ENCODE measurements at regions not wholly inside any gene's neighbourhood (a gene's known extent, or its start where the extent isn't known, plus 50 kb on each side); places are given as distances from the start of the nearest gene placed in this dataset.

DNA sequence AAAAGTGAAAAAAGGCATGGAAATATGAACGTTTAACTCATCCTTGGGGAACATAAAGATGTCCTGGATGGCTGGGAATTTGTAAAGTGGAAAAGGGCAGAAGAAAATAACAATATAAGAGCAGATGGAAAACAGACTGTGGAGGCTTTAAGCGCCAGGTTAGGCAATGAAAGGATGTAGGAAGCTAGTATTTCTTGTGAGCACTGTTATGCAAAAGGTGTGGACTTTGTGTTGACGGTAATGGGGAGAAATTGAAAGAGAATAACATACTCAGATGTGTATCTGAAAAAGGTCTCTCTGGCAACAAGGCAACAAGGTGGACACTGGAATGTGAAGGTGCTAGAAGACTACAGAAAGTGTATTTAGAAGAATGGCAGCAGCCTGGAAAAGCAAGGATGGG is 411.8 kb downstream of the PLPP3 start:
- in situ Hi-C loops (cut with MboI; ENCODE audit: low sequenced_read_pairs) = no loop called here

DNA sequence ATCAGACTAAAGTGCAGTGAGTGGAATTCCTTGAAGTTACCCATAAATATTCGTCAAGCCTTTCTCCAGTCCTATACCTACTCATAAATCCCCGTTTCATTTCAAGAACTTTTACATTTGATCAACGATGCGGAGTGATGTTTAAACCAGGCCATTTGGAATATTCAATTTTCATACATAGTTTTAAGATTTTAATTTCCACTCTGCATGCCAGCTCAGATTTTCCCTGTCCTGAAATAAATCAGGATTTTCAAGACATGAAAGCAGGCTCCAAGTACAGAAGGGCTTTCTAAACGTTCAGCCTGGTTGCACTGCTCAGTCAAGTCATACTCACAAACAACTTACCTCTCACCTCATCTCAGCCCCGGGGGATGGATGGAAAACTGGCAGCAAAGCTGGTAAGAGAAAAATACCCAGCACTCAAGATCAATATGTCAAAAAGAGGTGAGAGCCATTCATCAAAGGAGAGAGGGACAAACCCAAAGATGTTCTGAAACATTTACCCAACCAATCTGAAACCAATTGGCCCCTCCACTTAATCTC is 418.5 kb downstream of the PLPP3 start:
- in situ Hi-C loops (cut with MboI; ENCODE audit: low sequenced_read_pairs) = no loop called here

DNA sequence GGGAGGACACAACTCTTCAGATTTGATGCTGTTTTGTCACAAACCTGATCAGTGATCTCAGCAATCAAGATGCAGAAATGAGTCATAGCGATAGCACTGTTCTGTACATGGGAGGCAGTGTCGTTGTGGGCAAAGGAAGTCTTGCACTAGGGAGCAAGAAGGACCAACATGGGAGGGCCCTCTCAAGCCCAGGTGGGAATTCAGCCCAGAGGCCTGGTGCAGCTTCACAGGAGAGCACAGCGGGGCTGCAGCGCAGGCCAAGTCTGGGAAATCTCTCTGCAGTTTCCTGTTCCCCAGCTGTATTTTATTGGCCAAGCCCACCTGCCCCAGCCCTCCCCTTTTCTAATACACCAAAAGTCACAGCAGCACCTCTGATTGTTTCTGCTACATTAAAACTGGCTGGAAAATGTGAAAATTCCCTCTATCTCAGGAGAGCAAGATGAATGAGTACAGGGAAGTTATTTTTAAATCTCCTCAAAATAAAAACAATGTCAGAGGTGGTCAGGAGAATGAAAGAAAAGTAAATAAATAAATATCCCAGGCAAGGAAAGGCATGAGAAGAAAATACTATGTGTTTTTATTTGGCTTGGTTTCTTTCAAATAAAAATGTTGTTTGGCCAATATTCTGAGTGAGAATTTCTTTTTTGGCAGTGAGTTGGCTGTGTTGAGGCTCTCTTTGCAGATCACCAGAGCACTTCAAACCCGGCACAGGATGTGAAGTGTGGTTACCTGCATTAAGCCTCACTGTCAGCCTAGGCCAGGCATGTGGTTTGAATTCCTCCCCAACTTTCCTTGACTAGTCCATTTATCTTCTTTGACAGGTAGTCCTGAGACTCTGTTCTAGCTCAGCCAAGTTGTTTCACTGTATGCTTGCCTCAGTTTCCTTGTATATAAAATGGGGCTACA is 422.1 kb downstream of the PLPP3 start:
- in situ Hi-C loops (cut with MboI; ENCODE audit: low sequenced_read_pairs) = no loop called here

DNA sequence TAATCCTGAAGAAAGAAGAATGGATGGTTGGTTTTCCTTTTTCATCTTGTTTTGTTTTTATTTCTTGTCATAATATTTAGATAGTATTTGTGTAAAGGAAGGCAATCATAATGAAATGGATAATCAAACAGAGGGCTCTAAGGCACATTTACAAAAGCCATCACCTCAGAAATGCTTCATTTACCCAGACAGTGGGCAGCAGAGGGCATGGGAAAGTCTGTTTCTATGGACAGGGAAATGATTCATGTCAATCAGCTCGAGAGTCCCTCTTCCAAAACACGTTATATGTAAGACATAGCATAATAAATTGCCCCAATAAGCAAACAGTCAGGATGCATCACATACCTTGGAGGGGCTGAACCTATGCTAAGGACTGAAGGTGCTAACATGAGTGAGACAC is 426.1 kb downstream of the PLPP3 start:
- in situ Hi-C loops (cut with MboI; ENCODE audit: low sequenced_read_pairs) = no loop called here

DNA sequence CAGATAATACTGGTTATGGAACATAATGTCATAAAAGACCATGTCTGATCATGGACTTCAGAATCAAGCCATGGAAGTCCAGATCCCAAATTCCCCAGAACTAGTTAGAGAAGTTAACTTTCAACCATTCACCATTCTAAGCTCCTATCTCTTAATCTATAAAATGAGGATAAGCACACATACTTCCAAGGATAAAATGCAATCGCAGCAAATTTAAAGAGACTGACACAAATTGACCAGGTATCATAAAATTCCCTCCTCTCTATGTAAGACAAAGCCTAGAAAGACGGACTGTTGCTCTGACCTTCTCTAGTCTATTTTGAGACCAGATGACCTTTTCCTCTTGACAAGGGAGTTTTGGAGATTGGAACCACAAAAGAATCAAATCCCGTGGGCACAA is 426.7 kb downstream of the PLPP3 start:
- in situ Hi-C loops (cut with MboI; ENCODE audit: low sequenced_read_pairs) = no loop called here

DNA sequence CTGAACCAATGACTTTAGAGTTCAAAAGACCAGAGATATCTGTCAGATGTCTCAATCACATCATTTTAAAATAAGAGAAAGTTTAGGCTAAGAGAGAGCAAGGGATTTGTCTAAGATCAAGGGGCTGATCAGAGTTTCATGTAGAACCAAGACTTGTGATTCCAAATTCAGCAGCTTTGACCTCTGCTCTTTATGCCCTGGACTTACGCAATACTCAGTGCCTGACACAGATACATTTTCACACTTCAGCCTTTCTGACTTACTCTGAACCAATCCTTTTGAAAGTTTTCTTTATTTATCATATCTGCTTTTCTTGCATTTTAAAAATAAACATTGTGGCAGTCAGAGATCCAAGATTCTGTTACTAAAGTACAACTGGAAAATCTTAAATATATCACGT is 428.0 kb downstream of the PLPP3 start:
- in situ Hi-C loops (cut with MboI; ENCODE audit: low sequenced_read_pairs) = no loop called here

DNA sequence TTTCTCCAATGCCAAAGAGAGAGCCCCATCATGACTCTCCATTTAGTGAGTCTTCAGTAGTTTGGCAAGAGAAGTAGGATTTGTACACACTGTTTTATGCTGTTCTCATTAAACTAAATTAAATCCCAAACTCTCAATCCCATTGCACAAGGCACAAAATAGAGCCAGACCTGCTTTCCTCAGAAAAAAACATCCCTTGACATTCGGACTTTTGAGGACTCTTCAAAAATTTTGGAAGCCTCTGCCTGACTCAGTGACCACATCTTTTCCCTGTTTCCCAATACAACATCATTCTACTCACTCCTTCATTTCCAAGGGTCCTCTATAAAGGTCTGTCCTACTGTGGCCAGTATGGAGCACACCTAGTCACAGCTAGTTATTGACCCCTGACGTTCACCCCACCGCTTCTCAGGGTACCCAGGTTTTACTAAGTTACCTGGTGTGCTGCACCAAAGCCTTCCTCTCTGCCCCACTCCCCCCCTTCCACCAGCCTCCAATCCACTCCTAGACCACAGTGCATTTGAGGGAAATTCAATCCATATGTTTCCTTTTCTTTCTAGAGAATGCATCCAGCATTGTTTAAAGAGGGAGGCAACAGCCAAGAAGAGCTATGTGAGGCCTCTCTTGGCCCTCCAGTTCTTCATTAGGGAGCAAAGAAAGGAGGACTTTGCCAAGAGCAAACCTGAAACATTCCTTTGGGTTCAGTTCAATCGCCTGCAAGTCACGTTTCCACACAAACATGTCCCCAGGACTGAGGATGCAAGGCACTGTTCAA is 428.7 kb downstream of the PLPP3 start:
- in situ Hi-C loops (cut with MboI; ENCODE audit: low sequenced_read_pairs) = no loop called here

DNA sequence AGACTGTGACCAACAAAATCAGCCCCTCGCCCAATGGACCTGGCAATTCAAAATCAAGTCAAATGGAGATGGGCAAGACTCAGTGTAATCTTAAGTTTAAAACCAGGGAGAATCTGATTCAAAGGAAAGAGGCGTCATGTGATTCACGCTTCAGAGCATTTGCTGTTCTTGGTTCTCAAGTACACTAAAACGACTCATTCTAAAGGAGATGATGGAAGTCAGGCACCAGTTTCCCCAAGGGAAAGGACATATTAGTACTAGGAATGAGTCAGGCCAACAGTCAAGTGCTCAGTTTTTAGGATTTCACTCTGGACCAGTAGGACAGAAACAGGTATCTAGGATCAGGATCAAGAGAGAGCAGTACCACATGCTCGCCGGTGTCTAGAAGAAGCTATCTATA is 429.6 kb downstream of the PLPP3 start:
- in situ Hi-C loops (cut with MboI; ENCODE audit: low sequenced_read_pairs) = no loop called here

DNA sequence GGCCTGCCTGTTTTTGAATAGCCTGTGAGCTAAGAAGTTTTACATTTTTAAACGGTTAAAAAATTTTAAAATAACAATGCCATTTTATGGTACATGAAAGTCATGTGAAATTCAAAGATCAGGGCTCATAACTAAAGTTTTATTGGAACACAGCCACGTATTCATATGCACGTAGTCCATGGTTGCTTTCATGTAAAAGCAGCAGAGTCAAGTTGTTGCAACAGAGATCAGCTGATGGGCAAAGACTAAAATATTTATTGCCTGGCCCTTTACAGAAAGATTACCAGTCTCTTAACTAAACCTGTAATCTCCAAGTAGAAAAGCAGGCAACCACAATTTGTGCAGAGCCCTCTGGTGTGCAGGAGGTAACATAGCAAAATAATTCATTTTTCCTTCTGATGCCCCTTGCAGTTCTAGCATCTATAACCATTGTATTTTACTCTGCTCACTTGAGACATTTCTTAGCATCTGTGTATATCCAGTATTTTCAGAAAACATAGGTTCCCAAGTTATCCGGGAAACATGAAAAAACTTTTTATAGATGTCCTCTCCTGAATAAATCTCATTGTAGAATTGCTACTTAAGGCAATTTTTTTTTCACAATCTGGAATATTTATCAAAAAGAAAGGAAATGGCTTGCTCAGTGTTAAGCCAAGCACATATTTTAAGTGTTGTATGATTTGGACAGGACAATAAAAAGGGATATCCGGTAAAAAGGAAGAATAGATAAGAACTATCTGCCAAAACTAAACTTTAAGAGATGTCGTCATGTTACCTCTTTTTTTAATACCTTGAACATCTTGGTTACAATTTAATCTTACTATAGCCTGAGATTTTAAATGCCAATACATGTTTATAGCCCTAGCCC is 430.8 kb downstream of the PLPP3 start:
- in situ Hi-C loops (cut with MboI; ENCODE audit: low sequenced_read_pairs) = no loop called here

DNA sequence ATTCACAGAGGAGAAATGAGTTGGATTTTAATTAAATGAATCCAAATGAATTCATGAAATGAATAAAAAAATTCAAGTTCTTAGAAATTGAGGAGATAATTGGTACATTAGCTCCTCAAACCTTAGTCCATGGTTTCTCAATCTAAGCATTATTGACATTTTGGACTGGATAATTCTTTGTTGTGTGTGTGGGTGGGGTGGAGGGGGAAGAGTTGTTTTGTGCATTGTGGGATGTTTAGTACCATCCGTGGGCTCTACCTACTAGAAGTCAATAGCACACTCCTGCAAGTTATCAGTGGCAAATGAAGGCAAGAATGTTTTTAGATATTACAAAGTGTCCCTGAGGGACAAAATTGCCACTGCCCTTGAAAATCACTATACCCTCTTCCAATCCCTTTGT is 431.9 kb downstream of the PLPP3 start:
- in situ Hi-C loops (cut with MboI; ENCODE audit: low sequenced_read_pairs) = no loop called here

DNA sequence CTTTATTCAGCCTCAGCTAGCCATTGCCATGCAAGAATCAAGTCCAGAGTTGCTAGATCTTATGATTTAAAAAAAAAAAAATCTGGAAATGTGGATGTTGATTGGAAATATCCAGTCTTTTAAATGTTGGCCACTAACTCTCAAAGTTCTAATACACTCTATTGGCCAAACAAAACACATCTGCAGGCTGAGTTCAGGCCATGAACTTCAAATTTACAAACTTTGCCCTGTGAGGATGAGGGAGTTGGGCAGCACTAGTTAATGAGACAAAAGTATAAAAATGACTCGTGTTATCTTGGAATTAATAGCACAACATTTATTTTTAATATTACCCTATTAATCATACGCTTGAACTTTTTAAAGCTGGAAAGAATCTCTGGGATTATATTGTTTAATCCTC is 432.3 kb downstream of the PLPP3 start:
- in situ Hi-C loops (cut with MboI; ENCODE audit: low sequenced_read_pairs) = no loop called here

DNA sequence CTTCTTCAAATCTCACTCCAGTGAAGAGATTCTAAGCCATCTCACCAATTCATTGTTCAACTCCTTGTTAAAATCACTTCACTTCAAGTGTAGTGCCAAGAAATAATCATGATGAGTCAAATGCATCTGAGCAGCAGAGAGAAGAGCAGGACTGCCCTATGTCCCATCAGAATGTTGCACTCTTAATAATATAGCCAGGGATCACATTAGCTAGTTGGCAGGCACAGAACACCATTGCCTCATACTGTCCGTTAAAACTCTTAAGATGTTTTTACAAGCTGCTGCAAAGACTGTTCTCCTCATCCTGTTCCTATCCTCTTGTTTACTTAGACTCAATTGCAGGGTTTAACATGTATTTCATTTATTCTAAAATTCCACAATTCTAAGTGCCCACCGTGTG is 432.9 kb downstream of the PLPP3 start:
- in situ Hi-C loops (cut with MboI; ENCODE audit: low sequenced_read_pairs) = no loop called here

DNA sequence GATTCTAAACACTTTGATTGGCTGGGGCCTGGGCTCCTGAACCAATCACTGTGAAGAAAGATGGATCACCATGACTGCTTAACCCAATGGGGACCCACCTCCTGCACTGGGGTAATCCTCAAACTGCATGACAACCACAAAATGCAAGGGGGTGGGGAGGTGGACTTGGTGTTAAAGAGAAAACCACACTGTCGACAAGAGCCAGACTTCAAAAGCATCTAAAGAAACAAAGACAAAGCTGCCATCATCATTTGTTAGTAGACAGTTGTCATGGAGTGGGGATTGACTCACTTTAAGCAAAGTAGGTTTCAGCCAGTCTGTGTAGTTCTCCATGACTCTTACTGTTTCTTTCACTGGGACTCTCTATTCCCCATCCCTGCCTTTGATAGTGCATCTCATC is 433.8 kb downstream of the PLPP3 start:
- in situ Hi-C loops (cut with MboI; ENCODE audit: low sequenced_read_pairs) = no loop called here

DNA sequence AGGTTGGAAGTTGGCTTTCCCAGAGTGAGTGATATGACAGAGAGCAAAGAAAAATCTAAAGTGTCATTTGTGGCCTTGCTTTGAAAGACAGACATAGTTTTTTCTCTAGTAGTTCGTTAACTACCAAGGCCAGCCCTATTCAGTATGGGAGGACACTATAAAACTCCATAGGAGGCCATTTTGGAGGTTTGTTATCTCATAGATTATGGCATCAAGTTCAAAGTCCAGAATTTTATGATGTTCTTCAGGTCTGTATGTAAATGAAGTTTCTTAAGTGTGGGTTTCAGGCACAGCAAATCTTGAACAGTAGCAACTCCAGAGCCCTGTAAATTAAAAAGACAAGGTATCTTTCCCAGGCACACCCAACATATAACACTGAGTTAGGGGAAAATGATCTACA is 437.1 kb downstream of the PLPP3 start:
- in situ Hi-C loops (cut with MboI; ENCODE audit: low sequenced_read_pairs) = no loop called here

DNA sequence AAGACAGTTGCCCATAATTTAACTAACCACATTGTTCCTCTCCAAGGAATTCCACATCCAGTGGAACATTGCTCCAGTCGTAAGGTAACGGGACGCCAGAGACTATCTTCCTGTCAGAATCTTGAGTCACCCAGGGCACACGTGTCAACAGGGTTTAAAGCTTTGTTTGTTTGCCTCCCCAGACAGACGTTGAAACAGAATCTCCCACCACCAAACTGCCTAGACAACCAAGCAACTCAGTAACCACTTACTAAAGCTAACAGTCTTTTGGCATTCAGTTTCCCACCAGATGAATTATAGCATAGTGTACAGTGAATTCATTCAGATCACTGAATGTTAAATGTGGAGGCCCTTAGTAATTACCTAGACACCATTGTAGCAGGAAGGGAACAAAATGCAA is 439.5 kb downstream of the PLPP3 start:
- in situ Hi-C loops (cut with MboI; ENCODE audit: low sequenced_read_pairs) = no loop called here

DNA sequence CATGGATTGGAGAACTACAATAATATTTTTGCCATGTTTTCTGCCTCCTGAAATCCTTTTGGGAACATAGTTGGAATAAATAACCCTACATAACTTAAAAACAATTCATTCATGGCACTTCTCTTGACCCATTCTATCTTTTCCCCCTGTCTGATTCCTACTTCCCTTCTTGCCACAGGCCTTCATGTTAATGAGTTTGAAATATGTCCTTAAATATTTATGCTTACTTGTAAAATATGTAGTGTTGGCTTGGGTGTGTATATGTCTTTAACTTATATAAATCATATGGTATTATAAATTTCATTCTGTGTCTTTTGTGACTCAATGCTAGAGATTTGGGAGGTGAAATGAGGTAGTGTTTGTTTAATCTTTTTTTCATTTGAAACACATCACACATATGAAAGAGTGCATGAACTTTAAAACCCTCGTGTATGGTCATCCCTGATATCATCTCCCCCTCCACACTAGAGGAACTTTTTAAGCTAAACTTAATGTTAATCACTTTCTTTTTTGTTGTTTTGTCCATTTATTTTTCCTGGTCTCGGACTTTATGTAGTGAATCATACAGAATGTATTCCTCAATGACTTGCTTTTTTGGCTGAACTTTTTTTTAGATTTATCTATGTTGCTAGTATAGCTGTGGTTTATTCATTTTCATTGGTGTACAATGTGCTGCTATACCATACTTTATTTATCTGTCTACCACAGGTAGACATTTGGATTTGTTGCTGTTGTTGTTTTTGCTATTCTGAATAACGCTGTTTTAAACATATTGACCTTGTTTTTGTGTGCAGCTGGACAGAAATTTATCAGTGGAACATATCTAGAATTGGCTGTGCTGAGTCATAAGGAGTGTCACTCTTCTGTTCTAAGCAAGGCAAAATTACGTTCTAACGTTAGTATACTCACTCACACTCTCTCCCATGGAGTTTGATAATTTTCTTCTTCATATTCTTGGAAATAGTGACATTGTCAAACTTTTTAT is 441.6 kb downstream of the PLPP3 start:
- in situ Hi-C loops (cut with MboI; ENCODE audit: low sequenced_read_pairs) = no loop called here

DNA sequence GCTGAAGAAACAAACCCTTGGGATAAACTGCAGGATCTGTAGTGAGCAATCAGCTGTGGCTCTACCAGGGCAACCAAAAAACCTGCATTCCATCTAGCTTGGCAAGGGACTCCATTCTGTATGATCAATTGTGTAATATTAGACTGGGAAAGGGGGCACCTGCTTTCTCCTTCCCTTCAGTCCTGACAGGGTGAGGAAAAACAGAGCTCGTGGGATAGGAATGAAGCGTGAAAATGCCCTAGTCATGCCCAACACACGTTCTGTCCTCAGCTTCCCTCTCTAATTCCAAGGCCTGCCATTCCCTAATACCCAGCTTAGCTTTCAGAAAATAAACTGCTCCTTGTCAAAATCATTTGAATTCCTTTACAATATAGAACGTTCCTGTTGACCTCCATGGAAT is 442.3 kb downstream of the PLPP3 start:
- in situ Hi-C loops (cut with MboI; ENCODE audit: low sequenced_read_pairs) = no loop called here

DNA sequence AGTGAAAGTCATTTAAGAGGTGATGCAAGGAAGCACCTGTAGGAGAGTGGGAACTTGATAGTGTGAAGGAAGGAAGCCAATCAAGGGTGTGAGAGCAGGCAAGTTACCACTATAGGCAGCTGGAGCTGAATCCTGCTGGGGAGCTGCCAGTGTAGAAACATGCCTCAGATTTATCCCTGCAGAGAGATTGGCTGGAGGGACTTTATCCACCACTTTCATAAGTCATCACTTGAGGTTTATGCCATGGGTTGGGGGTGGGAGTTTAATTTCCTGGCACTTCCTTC is 443.6 kb downstream of the PLPP3 start:
- in situ Hi-C loops (cut with MboI; ENCODE audit: low sequenced_read_pairs) = no loop called here

DNA sequence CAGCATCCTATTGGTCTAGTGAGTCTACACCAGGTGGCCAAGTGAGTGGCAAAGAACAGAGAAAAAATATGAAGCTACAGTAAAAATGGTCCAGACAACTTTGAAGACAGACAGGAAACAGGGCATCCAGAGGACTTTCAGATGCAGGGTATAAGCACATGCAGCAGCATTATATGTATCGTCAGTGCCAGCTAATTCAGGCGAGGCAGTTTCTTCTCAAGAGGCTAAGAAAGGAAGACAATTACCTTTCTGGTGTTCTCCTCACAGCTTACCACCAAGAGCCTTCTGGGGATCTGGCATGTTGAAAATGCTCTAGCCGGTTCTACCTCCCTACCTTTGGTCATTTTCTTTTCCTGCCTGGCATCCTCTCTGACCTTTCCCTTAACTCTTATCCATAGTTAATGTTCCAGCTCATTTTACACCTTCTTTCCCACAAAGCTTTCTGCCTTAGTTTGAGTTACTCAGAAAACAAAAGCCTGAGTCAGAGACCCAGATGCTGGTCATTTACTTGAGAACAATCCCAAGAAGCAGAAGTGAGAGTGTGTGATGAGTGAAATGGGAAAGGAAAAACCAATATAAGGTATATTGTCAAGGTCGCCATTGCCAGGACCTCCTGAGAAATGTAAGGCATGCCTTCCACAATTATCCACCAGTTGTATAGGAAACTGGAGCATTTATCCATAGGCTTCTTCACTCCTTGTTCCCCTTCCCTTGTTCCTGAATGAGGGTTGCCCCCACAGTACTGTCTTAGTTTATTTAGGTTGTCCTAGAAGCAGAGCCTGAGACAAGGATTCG is 444.1 kb downstream of the PLPP3 start:
- in situ Hi-C loops (cut with MboI; ENCODE audit: low sequenced_read_pairs) = no loop called here
